Renal pelvis (tissue), 1 donor: ENCODE measurements at regions not wholly inside any gene's neighbourhood (a gene's known extent, or its start where the extent isn't known, plus 50 kb on each side); places are given as distances from the start of the nearest gene placed in this dataset.

Experiments
- DNase-seq: peaks from one replicate; pipeline ENCODE4 v3.0.0-alpha.2; 2013

DNA sequence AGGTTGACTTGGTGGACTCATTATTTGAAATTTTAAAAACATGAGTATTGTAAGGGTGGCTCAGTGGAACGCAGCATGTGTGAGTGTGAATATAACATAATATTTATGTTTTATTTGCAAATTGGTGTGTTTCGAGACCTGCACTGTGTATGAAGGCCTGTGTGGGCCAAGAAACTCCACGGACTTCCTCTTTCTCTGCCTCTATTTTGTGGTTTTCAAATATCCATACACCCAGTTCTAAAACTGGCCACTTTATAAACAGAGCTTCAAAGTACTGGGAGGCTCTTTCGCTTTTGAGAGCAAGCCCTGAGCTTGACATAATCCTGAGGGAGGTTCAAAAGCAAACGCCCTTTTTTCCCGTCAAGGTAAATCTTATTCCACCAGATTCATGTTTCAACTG, 187.7 kb downstream of the GPAT3 start:
- no peak for DNase-seq

DNA sequence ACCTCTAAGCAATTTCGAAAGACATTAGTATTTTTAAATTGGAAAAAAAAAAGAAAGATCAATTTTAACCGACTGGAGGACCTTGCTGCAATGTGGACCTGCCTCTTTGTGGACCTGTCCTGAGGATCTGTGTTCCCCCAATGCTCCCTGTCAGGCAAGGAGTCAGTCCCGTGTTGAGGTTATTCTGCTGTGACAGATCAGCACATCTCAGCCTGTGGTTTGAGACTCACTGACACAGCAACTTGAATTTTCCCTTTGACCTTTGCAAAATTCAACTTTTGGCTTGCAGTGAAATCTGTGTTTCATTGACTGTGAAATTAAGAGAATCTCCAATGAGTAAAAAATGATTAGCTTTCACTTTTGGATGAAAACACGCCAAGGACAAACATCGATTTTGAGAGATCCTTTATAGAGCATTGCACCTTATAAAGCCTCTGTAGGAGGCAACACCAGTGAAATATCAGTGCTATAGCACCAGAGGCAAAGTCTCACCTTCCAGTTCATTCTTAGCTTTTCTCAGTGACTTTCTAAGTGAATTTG, 186.9 kb downstream of the GPAT3 start:
- no peak for DNase-seq

DNA sequence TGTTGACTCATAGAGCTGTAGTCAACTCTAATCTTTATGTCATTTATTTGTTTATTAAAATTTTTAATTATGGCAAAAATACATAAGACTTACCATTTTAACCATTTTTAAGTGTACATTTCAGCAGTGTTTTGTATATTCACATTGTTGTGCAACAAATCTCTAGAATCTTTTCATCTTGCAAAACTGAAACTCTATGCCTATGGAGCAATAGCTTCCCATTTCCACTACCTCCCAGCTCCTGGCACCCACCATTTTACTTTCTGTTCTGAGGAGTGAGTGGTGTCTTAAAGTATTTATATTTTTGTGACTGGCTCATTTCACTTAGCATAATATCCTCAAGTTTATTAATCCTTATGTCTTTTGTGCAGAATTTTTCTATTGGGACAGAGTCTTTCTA, 181.0 kb downstream of the GPAT3 start:
- DNase-seq = no peak

DNA sequence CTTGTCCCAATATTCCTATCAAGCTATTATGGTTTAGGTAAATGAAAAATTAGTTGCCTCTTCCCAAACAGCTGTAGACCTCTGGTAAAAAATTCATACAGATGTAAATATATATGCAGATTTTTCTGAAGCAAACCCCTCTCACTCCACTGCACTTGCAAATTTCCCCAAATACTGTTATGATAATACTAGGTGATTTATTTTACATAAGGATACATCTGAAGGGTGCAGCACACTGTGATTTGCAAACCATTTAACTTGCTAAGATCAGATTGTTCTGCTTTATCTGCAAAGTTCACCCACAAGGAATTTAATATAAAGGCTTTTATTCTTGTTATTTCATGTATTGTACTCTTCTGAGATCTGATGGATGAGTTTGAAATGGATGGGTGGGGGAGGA, 177.0 kb downstream of the GPAT3 start:
- no peak for DNase-seq

DNA sequence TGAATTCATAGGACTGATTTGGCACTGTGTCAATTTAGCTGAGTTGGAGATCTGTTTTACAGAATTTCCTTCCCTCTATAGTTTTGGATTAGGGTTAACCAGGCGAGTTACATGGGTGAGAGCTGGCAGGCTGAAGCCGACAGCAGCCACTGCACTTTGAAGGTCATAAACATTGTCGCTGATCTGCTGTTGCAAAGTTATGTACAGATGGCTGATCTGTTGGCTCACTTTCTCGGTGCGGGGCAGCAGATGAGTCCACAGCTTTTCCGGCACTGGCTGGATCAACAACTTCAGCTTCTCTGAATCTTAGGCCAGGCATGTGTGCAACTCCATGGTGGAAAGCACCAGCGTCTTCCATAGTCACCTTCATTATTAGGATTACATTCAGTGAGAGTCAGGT, 173.7 kb downstream of the GPAT3 start:
- no peak for DNase-seq

DNA sequence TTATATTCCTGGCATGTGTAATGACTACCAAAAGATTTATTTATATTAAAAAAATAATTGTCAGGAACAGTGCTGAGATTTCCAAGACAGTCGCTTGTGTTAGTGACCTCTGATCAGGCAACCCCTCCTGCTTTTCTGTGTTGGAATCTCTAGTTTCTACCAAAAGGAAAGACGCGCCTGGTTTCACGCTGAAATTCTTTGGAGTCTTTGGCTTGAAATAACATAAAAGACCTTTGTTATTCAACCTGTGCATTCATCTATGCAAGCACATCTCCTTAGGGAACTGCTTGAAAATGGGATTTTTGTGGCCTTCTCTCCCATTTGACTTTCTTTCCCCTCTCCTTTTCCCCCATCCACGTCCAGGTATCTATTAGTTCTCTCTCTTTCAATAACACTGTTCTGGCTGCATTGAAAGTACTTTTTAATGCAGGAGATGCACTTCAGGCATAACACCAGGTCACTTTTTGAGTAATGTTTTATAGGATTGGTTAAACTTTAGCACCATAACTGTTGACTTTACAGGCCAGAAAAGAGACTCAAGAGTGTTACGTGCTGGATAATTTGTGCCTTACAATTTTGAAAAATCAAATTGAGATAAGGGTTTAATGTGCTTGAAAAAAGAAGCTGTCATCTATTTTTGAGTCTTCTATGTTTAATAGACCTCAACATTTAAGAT, 172.7 kb downstream of the GPAT3 start:
- no peak for DNase-seq

DNA sequence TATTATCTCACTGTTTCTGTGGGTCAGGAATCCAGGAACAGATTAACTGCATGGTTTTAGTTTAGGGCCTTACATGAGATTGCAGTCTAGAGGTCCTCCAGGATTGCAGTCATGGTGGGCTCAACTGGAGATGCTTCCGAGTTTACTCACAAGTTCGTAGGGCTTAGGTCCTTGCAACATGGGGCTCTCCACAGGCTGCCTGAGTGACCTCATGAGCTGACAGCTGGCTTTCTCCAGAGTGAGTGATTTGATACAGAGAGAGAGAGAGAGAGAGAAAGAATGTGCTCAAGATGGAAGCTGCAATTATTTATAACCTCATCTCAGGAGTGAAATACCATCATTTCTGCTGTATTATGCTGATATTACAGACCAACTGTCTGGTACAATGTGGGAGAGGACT, 168.9 kb downstream of the GPAT3 start:
- DNase-seq = no peak

DNA sequence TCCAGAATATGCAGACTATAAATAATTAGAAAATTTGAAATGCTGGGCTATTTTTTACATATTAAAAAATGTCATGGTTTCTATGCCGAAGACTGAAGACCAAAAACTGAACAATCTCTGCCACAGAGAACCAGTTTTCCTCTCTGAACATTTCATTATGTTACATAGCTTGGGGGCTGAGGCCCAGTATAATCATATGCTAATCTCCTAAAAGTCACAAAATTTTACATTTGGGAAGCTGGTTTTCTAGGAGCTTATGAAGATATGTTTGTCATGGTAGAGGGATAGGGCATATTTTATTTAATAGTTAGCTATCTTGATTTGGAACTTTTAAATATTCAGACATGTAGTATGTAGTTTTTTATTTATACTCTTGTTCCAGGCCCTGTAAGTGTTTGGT, 167.8 kb downstream of the GPAT3 start:
- no peak for DNase-seq

DNA sequence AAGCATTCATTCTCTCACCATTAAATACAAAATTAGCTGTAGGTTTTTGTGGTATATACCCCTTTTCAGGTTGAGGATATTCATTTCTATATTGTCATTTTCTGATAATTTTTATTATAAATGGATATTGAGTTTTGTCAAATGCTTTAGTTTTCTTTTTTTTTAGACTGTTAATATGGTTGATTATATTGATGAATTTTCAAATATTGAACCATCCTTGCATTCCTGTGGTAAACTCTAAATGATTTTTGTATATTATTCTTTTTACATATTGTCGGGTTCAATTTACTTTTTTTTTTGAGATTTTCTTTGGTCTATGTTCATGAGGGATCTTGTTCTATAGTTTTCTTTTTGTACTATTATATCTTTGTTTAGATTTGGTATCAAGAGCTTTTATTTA, 165.1 kb downstream of the GPAT3 start:
- no peak for DNase-seq

DNA sequence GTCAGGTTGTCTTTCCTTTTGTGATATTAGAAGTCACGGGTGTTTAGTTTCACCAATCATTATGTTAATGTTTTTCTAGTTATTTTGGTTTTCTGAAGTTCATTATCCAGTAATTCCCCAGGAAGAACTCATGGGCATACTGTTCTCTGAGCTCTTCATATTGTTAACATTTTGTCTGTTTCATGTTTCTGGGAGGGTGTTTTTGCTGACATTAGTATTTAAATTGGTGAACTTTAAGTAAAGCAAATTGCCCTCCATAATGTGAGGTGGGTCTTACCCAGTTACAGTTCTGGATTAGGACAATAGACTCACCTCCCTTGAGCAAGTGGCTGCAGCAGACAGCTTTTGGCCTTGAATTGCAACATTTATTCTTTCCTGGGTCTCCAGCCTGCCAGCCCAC, 163.4 kb downstream of the GPAT3 start:
- no peak for DNase-seq

DNA sequence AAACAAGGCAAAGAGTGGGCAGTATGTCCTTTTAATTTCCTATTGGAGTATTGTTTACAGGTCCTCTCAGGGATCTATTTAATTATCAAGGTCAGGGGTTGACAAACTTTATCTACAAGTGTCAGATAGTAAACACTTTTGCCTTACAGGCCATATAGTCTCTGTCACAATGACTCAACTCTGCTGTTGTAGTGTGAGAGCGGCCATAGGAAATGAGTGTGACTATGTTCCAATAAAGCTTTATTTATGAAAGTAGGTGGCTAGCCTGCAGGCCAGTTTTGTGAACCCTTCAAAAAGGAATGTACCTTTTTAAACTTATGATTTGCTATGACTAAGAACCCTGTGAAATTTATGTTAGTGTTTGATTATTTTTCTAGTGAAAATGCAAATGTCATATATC, 156.1 kb downstream of the GPAT3 start:
- DNase-seq = no peak

DNA sequence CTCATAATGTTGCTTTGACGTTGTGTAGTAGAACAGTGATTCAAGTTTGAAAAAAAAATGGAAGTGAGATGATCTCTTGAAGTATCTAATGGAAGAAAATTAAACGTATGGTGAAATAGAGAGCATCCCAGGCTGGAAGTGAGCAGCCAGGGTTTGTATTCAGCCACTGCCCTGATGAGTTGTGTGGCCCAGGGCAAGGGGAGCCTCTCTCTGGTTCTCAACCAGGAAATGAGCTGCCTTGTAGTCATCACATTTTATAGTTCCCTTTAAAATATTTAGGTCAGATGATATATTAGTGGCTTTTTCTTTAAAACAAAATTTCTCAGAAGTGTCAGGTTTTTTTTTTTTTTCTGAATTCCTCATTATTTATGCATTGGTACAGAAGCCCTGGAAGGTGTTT, 150.3 kb downstream of the GPAT3 start:
- no peak for DNase-seq

DNA sequence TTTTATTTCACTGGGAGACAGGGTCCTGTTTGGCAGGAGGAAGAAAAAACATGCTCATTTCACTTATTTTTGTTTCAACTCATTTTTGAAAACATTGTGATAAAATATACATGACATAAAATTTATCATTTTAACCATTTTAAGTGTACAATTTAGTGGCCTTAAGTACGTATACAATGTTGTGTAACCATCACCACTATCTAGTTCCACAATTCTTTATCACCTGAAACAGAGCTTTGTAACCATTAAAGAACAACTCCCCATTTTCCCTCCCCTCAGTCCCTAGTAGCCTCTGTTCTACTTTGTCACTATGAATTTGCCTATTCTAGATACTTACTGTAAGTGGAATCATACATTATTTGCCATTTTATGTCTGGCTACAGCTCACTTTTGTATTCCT, 143.8 kb downstream of the GPAT3 start:
- no peak for DNase-seq

DNA sequence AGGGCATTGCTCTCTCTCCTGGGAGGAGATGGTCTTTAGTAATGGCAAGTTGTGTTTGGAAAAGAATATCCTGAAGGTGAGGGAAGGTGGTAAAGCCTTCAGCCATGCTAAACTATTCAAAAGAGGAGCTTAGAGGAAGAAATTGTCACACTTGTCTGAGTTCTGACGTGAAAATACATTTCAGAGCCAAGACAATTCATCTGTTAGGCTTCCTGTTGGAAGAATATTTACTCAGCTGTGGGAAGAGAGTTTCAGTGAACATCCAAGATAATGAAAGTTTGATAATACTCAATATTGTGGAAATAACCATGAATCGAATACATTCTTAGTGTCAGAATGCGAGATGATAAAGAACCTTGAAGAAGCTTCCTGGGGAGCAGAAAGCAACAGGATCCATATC, 143.3 kb downstream of the GPAT3 start:
- no peak for DNase-seq

DNA sequence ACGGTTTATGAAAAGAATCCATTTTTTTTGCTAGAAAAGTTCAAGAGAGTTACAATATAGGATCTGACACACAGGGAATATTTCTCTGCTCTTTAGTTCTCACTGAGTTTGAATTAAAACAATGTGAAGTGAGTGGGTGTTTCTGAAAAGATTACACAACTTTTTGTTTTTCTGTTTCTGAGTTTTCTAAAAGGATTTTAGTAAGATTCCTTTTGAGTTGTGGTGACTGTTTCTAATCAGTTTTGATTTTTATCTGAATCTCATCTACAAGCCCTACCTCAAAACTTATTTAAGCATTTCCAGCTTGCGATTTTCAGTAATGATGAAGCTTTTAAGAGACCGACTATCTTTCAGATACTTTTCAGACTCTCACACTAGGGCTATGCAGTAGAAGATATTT, 141.7 kb downstream of the GPAT3 start:
- DNase-seq = no peak

DNA sequence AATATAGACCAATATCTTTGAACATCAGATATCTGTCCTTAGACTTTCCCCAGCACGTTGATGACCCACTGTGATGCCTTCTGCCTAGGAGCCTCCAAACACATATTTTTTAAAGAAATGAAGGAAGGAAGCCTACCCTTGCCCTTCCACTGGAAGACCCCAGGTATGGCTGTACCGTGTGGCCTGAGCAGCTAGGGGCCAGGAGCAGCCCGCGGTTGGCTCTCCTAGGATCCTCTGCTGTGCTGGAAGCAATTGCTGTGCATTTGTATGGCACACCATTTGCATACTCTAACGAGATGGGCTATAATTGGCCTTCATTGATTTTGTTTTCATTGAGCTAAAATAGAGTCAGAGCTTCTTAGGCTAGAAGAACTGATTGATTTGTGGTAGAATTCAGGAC, 128.8 kb downstream of the GPAT3 start:
- DNase-seq = no peak

DNA sequence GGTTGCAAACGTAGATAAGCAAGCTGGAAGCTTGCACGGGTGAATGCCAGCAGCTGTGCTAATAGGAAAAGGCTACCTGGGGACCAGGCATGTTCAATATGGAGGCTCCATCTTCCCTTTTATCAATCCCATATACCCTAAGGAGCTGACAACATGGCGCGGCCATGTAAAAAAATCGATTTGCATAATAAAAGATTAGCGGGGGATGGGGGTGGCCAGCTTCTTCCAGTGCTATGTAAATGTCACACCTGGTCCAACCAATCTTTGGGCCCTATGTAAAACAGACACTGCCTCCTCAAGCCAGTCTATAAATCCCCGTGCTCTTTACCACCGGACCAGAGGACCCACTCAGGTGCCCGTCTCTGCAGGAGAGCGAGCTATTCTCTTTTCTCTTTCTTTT, 128.2 kb downstream of the GPAT3 start:
- no peak for DNase-seq

DNA sequence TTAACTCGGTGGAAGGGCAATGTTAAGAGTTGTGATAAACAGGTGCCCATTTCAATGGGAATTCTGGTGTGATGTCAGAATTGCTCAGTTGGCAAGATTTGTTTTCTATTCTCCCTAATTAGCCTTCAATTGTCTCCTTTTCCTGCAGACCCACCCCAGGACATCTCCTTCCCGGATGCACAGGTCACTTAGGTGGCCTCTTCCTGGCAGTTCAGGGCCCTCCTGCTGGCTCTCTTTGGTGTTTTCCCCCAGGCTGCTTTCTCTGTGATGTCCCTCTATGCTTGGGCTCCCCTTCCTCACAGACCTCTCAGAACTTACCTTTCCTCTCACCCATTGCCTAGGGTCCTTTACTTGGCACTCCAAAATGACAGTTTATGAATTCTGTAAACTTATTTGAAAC, 126.3 kb downstream of the GPAT3 start:
- no peak for DNase-seq

DNA sequence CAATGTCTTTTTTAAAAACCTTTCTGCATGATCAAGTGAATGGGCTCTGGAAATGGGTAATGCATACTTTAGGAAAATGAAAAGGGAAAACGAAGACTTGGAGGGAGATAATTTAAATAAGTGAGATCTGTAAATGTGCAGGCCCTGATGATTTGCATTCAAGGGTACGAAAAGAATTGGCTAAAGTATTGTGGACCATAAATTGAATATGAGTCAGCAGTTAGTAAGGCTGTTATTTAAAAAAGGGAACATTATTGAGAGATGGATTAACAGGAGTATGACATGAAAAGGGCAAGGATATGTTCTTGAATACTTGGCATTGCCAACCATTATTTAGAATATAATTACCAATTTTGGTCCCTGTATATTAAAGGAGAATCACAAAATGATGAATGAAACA, 125.5 kb downstream of the GPAT3 start:
- DNase-seq = no peak

DNA sequence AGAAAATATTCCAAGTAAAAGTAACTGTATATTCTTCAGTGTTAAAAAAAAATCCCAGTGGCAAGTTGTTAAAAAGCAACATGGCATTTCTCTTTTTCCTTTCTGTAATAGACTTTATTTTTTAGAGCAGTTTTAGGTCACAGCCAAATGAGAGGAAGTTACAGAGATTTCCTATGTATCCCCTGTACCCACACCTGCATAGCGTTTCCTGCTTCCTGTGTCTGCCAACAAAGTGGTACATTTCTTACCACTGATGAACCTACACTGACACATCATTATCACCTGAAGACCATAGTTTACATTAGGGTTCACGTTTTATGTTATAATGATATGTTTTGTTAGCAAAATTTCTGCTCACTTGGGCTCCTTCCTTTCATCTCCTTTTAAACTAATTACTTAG, 124.7 kb downstream of the GPAT3 start:
- no peak for DNase-seq

DNA sequence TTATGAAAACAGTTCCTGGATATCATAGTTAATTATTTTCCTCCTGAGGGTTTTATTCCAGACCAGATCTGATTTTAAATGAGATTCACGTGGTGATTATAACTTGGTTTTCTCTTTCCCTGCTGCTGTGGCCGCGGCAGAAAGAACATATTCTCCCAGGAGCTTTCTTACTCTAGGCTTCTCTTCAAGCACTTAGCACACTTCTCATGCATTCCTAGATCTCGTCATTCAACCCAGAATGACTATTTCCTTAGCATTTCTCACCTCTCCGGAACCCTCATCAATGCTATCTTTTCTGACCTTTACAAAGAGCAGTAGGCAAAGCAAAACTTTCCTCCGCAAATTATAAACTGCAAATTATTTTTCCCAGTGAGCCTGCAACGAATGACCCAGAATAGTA, 122.9 kb downstream of the GPAT3 start:
- no peak for DNase-seq

DNA sequence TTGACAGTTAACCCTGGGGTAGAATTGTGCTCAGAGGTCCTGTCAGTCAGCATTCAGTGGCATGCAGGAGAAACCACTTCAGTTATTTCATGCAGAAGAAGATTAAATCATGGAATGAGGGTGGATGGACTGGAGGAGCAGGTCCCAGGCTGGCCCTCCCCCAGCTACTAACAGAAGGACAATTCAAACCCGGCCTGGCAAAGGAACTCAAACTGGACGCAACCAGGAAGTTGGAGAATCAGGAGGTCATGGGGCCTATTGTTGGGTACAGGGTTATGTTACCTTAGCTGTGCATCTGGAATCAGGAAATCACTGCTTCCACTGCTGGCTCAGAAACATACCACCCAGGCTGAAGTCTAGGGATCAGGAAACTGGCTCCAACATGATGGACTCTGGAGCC, 121.4 kb downstream of the GPAT3 start:
- DNase-seq = no peak
